ENCODE measurements at regions not wholly inside any gene's neighbourhood (a gene's known extent, or its start where the extent isn't known, plus 50 kb on each side); places are given as distances from the start of the nearest gene placed in this dataset.
A peak's percentile ranks its signal among the peaks of the same experiment; 100 is the strongest.

DNA sequence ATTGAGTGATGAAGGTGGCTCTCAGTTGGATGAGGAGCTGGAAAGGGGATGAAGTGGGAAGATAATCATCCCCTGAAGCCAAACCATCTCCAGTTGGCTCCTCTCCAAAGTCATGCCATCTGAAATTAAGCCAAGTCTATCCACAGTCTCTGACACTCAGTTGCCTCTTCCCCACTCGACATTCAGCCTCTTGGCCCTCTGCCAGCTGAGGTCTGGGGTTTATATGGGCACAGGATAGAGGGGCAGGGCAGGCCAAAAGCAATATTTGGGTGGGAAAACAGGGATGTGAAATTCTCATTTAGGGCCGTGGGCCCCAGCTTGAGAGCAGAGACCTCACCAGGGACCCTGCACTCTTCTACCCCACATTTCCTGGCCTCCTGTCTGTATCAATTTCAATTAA is 85.9 kb downstream of the SLITRK1 start:
- Histone ChIP-seq H3K27me3 (no peaks in the 10 kb centered on the region), H3K27ac (no peak overlapping the region), H3K9me3 (no peaks in the 10 kb centered on the region), H3K4me3 (no peak overlapping the region), H3K36me3 (no peaks in the 10 kb centered on the region), H3K4me1 (no peaks in the 10 kb centered on the region)
- ATAC-seq (ENCODE audit: low FRiP score in 2 of 2) (no peak), DNase-seq (no peak)
- whole genome bisulfite sequencing, 2 donors = 55 to 74% methylated on average over 2 of the region's 2 CpGs
- TF ChIP-seq POLR2A (IDR thresholded peaks at IDR 0.05) (no peak), POLR2AphosphoS5 (IDR thresholded peaks at IDR 0.05) (no peak), EP300 (IDR thresholded peaks at IDR 0.05) (no peak)
- TF ChIP-seq, protein P1, sequence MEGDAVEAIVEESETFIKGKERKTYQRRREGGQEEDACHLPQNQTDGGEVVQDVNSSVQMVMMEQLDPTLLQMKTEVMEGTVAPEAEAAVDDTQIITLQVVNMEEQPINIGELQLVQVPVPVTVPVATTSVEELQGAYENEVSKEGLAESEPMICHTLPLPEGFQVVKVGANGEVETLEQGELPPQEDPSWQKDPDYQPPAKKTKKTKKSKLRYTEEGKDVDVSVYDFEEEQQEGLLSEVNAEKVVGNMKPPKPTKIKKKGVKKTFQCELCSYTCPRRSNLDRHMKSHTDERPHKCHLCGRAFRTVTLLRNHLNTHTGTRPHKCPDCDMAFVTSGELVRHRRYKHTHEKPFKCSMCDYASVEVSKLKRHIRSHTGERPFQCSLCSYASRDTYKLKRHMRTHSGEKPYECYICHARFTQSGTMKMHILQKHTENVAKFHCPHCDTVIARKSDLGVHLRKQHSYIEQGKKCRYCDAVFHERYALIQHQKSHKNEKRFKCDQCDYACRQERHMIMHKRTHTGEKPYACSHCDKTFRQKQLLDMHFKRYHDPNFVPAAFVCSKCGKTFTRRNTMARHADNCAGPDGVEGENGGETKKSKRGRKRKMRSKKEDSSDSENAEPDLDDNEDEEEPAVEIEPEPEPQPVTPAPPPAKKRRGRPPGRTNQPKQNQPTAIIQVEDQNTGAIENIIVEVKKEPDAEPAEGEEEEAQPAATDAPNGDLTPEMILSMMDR (IDR thresholded peaks at IDR 0.05) = no peak

DNA sequence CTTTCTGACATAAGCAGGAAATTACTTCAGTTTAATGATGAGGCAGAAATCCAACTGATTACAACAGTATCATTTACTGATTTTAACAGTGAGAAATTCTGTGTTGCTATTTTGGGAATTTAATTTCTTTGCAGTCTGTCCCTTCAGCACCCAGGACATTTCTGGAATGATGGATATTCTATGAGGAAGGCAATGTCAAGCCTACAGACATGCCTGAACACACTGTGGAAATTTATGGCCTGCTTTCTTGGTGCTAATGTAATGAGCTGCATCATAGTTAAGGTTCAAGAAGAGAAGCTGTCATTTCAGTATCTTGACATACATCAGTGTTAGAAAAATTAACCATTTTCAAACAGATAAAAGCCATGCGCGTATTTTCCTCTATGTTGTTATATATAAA is 87.7 kb downstream of the SLITRK1 start:
- DNase-seq = no peak
- Histone ChIP-seq H3K27me3 (no peaks in the 10 kb centered on the region), H3K4me1 (no peaks in the 10 kb centered on the region), H3K9me3 (no peaks in the 10 kb centered on the region), H3K4me3 (no peak overlapping the region), H3K36me3 (no peaks in the 10 kb centered on the region), H3K27ac (no peak overlapping the region)
- no peak for ATAC-seq (ENCODE audit: low FRiP score in 2 of 2)
- WGBS, 2 donors = 84 to 90% methylated on average over 2 of the region's 2 CpGs
- no peak for TF ChIP-seq POLR2AphosphoS5 (IDR thresholded peaks at IDR 0.05)
- no peak for TF ChIP-seq EP300 (IDR thresholded peaks at IDR 0.05)
- TF ChIP-seq POLR2A (IDR thresholded peaks at IDR 0.05) = no peak
- TF ChIP-seq, protein P1 (IDR thresholded peaks at IDR 0.05) = no peak

GRCh38 chr13:83780227-83780626 is 102.0 kb downstream of the SLITRK1 start:
- no peak for ATAC-seq (ENCODE audit: low FRiP score in 2 of 2)
- Histone ChIP-seq H3K9me3 (no peaks in the 10 kb centered on the region), H3K4me1 (no peaks in the 10 kb centered on the region), H3K27ac (no peak overlapping the region), H3K36me3 (no peaks in the 10 kb centered on the region), H3K4me3 (no peak overlapping the region), H3K27me3 (no peaks in the 10 kb centered on the region)
- WGBS, 2 donors = 64 to 65% methylated on average over 6 of the region's 6 CpGs
- DNase-seq = no peak
- no peak for TF ChIP-seq POLR2A (IDR thresholded peaks at IDR 0.05)
- TF ChIP-seq, protein P1 (IDR thresholded peaks at IDR 0.05) = peak in 2 of 6 experiments; percentile 10 to 17

DNA sequence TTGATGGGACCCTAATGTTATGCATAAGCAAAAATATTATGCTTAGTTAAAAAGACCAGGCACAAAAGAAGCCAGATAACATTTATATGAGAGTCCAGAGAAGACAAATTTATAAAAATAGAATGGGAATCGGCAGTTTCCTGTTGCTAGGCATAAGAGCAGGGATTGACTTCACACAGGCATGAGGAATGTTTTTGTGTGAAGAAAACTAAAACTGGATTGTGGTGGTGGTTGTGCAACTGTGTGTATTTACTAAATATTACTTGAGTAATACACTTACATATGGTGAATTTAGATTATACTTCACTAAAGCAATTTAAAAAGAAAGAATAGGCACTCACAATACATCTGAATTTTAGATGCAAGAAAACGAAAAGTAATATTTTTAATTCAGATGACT is 108.3 kb downstream of the SLITRK1 start:
- no peak overlapping the region for H3K27ac ChIP-seq
- DNase-seq = no peak
- H3K27me3 ChIP-seq = no peaks in the 10 kb centered on the region
- ATAC-seq (ENCODE audit: low FRiP score in 2 of 2) = no peak
- H3K4me3 ChIP-seq = no peak overlapping the region
- H3K36me3 ChIP-seq = no peaks in the 10 kb centered on the region
- H3K9me3 ChIP-seq = no peaks in the 10 kb centered on the region
- no peak for TF ChIP-seq EP300 (IDR thresholded peaks at IDR 0.05)
- TF ChIP-seq, protein P1 (IDR thresholded peaks at IDR 0.05) = no peak
- no peak for TF ChIP-seq POLR2A (IDR thresholded peaks at IDR 0.05)
- no peak for TF ChIP-seq POLR2AphosphoS5 (IDR thresholded peaks at IDR 0.05)
- 63 to 79% methylated on average over 2 of the region's 2 CpGs for WGBS, 2 donors
- no peaks in the 10 kb centered on the region for H3K4me1 ChIP-seq

GRCh38 chr13:83765796-83766195 is 116.5 kb downstream of the SLITRK1 start:
- Histone ChIP-seq H3K4me3 (no peak overlapping the region), H3K27me3 (no peaks in the 10 kb centered on the region), H3K27ac (no peak overlapping the region), H3K4me1 (no peaks in the 10 kb centered on the region), H3K36me3 (no peaks in the 10 kb centered on the region), H3K9me3 (no peaks in the 10 kb centered on the region)
- 73 to 91% methylated on average over 1 of the region's 1 CpG for WGBS, 2 donors
- TF ChIP-seq EP300 (IDR thresholded peaks at IDR 0.05) = no peak
- no peak for TF ChIP-seq POLR2AphosphoS5 (IDR thresholded peaks at IDR 0.05)
- TF ChIP-seq POLR2A (IDR thresholded peaks at IDR 0.05) = no peak
- TF ChIP-seq, protein P1 (IDR thresholded peaks at IDR 0.05) = no peak
- ATAC-seq (ENCODE audit: low FRiP score in 2 of 2) (no peak), DNase-seq (no peak)

Measured in upper lobe of left lung (tissue), 6 donors.